LNCAP (cell line): ENCODE measurements at regions not wholly inside any gene's neighbourhood (a gene's known extent, or its start where the extent isn't known, plus 50 kb on each side); places are given as distances from the start of the nearest gene placed in this dataset.

ENCODE experiments used
- CTCF ChIP-seq: fragments of 450-650 bp; IDR thresholded peaks from 2 replicates; pipeline ENCODE4 v1.5.1; 2017; ENCODE audit warnings: mild to moderate bottlenecking

- no peak for TF ChIP-seq CTCF
Observed at GRCh38 chr5:128627939-128628338, 89.9 kb upstream of the FBN2 start.

- no peak for TF ChIP-seq CTCF
Observed at GRCh38 chr5:128629157-128629556, 91.1 kb upstream of the FBN2 start.

- TF ChIP-seq CTCF: no peak
Observed at GRCh38 chr5:128630121-128630520, 92.1 kb upstream of the FBN2 start.

- no peak for TF ChIP-seq CTCF
Observed at GRCh38 chr5:128631771-128632170, 93.7 kb upstream of the FBN2 start.

GRCh38 chr5:128632264-128632663, 94.2 kb upstream of the FBN2 start:
- no peak for TF ChIP-seq CTCF

- TF ChIP-seq CTCF: no peak
Observed at GRCh38 chr5:128633901-128634300, 95.9 kb upstream of the FBN2 start.

GRCh38 chr5:128635379-128635778, 97.3 kb upstream of the FBN2 start:
- TF ChIP-seq CTCF: no peak

GRCh38 chr5:128636361-128636760, 98.3 kb upstream of the FBN2 start:
- no peak for TF ChIP-seq CTCF
